Left ventricle myocardium superior (tissue), 1 donor: ENCODE measurements at regions not wholly inside any gene's neighbourhood (a gene's known extent, or its start where the extent isn't known, plus 50 kb on each side); places are given as distances from the start of the nearest gene placed in this dataset.

Source experiments
- ATAC-seq: fragments of 200-7000 bp; cut with Tn5 transposase; one replicate; pipeline ENCODE4 v1.9.1; 2020; ENCODE audit warnings: mild to moderate bottlenecking, moderate library complexity
- DNase-seq: peaks from one replicate; pipeline ENCODE4 v3.0.0-alpha.2; 2020
- intact Hi-C: fragments of 100-400 bp; cut with micrococcal nuclease; formaldehyde crosslinking; loops from one replicate; pipeline ENCODE4 v1.11.0; 2022
- donor health status: DM: no; HTN: yes; CAD: no; lungs with severe emphysema.

GRCh38 chr12:43131301-43131700 lies 420.7 kb downstream of the ADAMTS20 start:
- no peak for DNase-seq
- intact Hi-C loops = no loop called here
- no peak for ATAC-seq

- ATAC-seq (no peak), DNase-seq (no peak)
- intact Hi-C loops = no loop called here
These were observed 424.0 kb downstream of the ADAMTS20 start for GRCh38 chr12:43127886-43128549.

DNA sequence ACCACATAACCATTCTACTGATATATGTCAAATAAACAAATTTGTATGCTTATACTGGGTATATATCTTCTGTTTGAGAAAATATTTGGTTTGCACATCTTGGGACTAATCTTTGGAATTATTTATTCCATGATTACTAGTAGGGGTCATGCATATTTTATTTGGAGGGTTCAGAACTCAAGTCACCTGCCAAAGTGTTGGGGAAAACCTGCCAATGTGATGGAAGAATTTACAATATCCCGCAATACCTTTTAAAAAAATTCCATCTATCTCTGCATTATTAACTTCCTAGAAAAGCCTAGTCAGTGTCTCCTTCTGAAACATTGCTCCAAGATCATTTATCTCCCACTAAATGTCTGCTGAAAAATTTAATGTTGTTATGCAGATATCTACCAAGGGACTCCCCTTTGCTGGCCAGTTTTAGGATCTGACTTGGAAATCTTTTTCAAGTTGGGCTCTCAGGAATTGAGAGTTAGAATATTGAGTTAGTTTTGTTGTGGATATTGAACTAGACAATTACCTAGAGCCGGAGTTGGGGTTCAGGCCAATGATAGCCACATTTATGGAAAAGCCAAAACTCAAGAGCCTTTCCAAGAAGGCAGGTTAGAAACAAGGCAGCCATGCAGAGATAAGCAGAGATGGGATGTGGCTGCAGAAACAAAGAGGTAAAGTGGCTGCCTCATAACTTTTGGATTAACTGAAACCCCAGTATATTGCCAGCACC lies 425.2 kb downstream of the ADAMTS20 start:
- DNase-seq (no peak), ATAC-seq (no peak)
- intact Hi-C loops = no loop called here

DNA sequence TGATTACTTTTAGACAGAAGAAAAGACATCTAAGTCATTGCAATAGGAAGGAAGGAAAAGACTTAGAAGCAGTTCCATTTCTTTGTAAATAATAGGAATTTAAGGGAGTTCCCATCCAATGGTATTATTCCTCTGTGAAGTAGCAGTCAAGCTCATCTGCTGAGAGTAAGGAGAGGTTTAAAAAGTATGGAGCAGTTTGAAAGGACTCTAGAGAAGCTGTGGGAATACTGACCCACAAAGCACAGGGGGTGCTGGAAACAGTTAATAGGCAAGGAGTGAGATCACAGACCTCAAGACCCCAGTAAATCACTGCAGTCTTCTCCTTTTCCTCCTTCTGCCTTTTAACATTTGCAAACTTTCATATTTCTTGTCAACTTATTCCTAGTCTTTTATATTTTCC lies 428.5 kb downstream of the ADAMTS20 start:
- intact Hi-C loops = no loop called here
- DNase-seq (no peak), ATAC-seq (no peak)

DNA sequence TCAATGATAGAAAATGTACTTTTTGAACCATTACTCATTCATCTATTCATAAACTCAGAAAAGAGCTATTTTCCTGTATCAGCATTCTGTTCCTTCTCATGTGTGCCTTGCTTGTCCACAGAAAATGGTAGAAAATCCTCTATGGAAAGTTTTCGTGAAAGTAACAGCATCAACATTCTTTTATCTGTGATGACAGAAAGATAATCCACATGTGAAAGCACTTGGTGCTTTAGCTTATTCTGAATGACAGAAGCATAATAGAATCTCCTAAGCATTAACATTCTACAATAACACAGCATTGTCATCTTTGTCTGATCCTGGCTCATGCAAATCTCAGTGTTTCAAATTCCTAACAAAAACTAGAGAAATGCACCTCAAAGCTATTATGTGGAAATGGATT lies 431.9 kb downstream of the ADAMTS20 start:
- ATAC-seq (no peak), DNase-seq (no peak)
- intact Hi-C loops = no loop called here

DNA sequence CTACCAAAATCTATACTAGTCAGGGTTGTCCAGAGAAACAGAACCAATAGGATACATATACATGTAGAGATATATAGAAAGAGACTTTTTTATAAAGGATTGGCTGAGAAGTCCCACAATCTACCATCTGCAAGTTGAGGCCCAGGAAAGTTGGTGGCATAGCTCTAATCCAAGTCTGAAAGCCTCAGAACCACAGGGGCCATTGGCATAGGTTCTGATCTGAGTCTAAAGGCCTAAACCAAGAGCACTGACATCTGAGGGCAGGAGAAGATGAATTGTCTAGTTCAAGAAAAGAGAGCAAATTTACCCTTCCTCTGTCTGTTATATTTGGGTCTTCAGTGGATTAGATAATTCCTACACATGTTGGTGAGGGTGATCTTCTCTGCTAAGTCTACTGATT lies 433.1 kb downstream of the ADAMTS20 start:
- DNase-seq = no peak
- intact Hi-C loops = no loop called here
- no peak for ATAC-seq

- intact Hi-C loops = no loop called here
- no peak for ATAC-seq
These were observed 433.8 kb downstream of the ADAMTS20 start for GRCh38 chr12:43118234-43118633.

GRCh38 chr12:43117226-43117930 lies 434.6 kb downstream of the ADAMTS20 start:
- DNase-seq = no peak

More at GRCh38 chr12:43118234-43118633, 433.8 kb downstream of the ADAMTS20 start:
- no peak for DNase-seq

DNA sequence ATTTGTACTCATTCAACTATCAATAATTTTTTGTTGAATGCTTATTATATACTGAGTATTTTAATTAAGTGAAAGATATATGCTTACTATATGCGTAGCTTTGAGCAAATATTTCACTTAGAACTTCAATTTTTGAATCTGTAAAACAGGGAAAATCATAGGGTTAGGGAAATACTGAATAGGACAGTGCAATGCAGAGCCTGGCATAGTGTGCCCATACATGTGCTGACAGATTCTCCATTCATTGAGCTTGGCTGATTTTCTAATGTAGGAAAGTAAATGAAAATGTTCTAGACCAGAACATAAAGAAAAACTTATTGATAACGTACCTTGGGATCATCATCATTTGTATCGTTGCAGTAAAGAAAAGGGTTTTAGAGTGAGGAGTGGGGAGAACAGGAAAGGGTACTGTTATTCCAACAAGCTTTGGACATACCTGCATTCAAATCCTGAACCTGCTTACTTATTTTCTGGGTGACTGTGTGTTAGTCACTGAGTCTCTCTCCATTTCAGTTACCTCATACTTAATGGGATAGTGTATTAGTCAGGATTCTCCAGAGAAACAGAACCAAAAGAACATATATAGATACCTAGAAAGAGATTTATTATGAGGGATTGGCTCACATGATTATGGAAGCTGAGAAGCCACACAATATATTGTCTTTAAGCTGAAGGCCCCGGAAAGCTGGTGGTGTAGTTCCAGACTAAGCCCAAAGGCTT lies 436.4 kb downstream of the ADAMTS20 start:
- intact Hi-C loops = no loop called here
- DNase-seq (no peak), ATAC-seq (no peak)

More at GRCh38 chr12:43117226-43117930, 434.6 kb downstream of the ADAMTS20 start:
- intact Hi-C loops = no loop called here
- ATAC-seq = no peak

GRCh38 chr12:43114316-43114715 lies 437.7 kb downstream of the ADAMTS20 start:
- DNase-seq (no peak), ATAC-seq (no peak)
- intact Hi-C loops = no loop called here

DNA sequence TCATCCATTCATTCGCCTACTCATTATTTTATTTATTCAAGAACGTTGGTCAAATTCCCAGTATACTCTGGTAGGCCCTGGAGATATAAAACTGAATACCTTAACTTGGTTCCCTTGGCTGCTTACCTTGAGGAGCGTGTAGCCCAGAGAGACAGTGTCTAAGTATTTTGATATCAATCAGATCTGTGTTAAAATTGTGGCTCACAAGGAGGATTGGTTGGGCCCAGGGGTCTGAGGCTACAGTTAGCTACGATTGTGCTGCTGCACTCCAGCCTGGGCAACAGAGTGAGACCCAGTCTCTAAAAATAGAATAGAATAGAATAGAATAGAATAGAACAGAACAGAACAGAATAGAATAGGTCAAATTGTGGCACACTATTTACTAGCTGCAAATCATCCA lies 438.4 kb downstream of the ADAMTS20 start:
- intact Hi-C loops = no loop called here
- ATAC-seq = no peak
- DNase-seq = no peak

- intact Hi-C loops = no loop called here
- DNase-seq (no peak), ATAC-seq (no peak)
These were observed 438.9 kb downstream of the ADAMTS20 start for GRCh38 chr12:43113135-43113534.

DNA sequence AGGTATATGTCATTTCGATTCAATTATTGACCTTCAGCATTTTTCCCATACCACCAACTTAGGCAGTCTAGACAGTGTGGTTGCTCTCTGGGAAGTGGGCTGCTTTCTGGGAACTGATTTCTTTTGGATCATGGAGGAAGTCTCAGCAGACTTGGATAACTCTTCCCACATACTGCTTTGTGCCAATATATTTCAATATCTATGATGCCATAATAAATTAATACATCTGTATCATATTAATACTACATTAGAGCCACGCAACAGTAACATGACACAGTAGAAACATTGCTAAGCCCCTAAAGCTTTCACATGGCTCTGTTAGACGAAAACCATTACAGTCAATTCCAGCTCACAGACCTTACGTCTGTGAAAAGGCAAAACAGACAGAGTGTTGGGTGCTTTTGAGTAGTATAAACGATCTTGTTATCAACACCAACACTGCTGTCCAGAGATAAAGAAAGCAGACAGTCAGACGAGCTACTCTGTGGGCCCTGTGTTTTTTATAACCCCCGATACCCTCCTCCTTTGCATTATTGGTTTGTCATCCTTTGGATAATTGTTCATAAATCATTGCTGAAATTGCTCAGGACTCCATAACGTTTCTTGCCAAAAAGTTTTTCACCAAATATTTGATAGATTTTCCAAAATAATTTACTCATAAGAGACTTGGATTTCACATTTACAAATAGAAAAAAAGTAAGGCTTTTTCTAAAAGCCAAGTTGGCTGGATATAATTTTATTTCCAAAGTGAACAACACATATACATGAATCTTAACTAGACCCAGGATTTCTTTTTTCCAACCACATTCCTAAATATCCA lies 439.7 kb downstream of the ADAMTS20 start:
- intact Hi-C loops = no loop called here
- DNase-seq (no peak), ATAC-seq (no peak)

- intact Hi-C loops = no loop called here
- DNase-seq (no peak), ATAC-seq (no peak)
These were observed 440.4 kb downstream of the ADAMTS20 start for GRCh38 chr12:43111608-43112007.

DNA sequence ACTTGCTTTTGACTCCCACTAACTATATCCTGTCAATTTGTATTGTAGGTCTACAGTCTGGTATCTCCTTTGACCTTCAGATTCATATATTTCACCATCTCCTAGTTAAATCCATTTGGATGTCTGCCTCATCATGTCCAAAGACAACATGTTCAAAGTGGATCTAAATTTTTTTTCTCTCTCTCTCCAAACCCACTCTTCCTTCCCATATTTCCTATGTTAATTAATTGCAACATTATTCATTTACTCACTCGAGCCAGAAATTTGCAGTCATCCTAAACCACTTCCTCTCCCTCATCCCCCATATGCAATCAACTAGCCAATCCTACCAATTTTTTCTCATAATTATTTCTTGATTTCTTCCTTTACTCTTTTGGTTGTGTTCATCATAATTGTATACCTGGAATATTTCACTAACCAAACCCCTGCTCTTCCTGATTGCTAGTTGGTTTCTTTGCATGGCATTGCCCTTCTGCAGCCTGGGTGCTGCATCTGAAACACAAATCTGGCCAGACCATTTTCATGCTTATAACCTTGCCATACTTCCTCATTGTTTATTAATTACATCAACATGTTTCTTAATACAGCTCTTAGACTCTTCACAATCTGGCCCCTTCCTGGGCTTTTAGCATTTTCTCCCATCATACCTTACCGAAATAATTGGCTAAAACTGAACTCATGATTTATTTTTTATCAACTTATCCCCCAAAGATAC lies 442.2 kb downstream of the ADAMTS20 start:
- DNase-seq = no peak
- ATAC-seq = no peak
- intact Hi-C loops = no loop called here

GRCh38 chr12:43108656-43109055 lies 443.3 kb downstream of the ADAMTS20 start:
- ATAC-seq (no peak), DNase-seq (no peak)
- intact Hi-C loops = no loop called here

DNA sequence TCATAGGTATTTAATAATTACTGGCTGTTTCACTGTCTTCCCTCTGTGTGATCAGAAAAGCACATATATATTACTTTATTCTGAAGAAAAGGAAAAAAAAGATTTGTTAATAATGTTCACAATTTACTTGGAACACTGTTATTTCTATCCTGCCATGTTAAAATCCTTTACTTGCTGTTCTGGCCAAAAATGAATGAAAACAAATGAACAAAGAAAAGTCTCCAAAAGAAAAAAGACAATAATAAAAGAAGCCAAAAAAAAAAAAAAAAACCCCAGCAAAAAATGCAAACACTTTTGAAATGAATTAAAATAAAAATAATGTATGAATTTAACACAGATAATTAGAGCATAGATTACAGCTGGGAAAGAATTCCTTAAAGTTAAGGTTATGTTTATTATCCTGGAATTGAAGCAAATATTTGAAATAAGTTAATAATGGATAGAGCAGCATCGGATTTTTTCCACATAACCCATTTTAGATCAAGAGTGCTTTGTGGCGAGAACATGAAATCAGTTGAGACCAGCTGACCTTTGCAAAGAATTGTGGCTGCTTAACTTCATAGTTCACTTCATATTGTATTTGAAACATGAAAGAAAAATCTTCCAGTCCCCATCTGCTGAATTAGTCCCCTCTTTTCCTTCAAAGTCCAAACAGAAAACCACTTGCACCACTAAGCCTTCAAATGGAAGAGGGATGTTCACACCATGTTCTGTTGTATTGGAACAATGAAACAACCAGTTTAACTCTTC lies 444.8 kb downstream of the ADAMTS20 start:
- ATAC-seq (no peak), DNase-seq (no peak)
- intact Hi-C loops = no loop called here

DNA sequence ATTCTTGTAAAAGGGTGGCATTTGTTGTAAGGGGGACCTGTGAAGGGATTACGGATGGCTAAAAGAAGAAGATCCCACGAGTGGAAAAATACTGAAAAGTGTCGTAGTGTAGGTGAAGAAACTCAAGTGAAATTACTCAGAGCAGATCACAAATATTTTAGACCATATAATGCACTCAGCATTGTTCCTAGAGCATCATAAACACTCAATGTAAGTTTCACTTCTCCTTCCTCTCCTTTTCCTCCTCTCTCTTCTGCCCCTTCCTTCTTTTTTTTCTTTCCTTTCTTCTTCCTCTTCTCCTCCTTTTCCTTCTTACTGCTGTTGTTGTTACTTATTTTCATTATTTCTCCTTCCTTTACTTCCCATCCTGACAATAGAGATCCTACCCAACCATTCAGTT lies 445.6 kb downstream of the ADAMTS20 start:
- intact Hi-C loops = no loop called here
- no peak for ATAC-seq

More for the DNA sequence above, 445.6 kb downstream of the ADAMTS20 start:
- DNase-seq = no peak
